GM06990 (cell line): ENCODE measurements at regions not wholly inside any gene's neighbourhood (a gene's known extent, or its start where the extent isn't known, plus 50 kb on each side); places are given as distances from the start of the nearest gene placed in this dataset.
"Not testable (repeated sequence)": the region's sequence is repeated elsewhere in the genome, so short reads cannot be mapped to it uniquely, and the experiment has no call there.

Experiments used
- DNase-seq: peaks from one replicate; pipeline ENCODE4 v3.0.0-alpha.2; 2011; ENCODE audit not compliant: insufficient read length; ENCODE audit errors: extremely low read depth
- H3K27me3 ChIP-seq: replicated peaks from 2 replicates; pipeline ENCODE4 v1.6.0; 2011; ENCODE audit warnings: low read length; ENCODE audit not compliant: control insufficient read depth, insufficient read depth
- H3K36me3 ChIP-seq: 2 replicates; pipeline ENCODE4 v1.5.1; 2011; ENCODE audit warnings: low read length; ENCODE audit not compliant: control insufficient read depth, insufficient read depth
- H3K4me3 ChIP-seq: replicated peaks from 2 replicates; pipeline ENCODE4 v1.5.1; 2011; ENCODE audit warnings: low read depth, mild to moderate bottlenecking, control low read depth, low read length
- TF ChIP-seq, protein P1 (sequence below): IDR thresholded peaks from 2 replicates; pipeline ENCODE4 v1.5.1; 2011; ENCODE audit warnings: low read length, control low read depth, mild to moderate bottlenecking, inconsistent platforms; ENCODE audit not compliant: insufficient read depth, poor library complexity, severe bottlenecking

GRCh38 chrX:140431521-140431920 lies 73.3 kb downstream of the SOX3 start:
- Histone ChIP-seq H3K27me3 (no peaks in the 10 kb centered on the region), H3K36me3 (no peaks in the 10 kb centered on the region), H3K4me3 (no peak overlapping the region)
- no peak for DNase-seq
- TF ChIP-seq, protein P1, sequence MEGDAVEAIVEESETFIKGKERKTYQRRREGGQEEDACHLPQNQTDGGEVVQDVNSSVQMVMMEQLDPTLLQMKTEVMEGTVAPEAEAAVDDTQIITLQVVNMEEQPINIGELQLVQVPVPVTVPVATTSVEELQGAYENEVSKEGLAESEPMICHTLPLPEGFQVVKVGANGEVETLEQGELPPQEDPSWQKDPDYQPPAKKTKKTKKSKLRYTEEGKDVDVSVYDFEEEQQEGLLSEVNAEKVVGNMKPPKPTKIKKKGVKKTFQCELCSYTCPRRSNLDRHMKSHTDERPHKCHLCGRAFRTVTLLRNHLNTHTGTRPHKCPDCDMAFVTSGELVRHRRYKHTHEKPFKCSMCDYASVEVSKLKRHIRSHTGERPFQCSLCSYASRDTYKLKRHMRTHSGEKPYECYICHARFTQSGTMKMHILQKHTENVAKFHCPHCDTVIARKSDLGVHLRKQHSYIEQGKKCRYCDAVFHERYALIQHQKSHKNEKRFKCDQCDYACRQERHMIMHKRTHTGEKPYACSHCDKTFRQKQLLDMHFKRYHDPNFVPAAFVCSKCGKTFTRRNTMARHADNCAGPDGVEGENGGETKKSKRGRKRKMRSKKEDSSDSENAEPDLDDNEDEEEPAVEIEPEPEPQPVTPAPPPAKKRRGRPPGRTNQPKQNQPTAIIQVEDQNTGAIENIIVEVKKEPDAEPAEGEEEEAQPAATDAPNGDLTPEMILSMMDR = no peak

DNA sequence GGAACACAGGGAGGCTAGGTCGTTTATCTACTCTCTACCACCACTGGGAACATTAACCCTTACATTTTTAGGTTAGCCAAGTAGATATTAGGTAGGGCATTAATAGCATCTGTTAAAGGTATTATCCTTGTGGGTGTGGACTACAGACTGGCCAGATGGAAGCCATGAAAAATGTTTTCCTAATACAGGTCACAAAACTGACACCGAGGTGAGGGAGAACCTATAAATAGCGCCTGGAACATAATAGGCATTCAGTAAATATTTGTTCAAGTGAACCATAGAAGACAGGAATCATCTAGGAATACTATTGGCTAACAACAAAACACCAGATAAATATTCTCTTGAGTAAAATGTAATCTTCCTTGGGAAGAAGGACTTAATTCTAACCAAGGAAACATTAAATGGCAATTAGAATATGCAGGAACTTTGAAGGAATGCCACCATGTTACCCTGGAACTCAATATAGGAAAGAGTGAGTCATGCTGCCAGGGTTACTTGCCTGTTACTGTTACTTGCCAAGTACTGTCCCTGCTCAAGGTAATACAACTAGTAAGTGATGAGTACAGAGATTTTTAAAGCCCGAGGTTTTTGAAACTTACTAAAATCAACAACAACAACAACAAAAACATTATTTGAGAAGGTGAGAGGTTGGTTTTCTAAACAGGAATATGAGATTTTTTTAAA lies 79.0 kb downstream of the SOX3 start:
- TF ChIP-seq, protein P1 = no peak
- H3K27me3 ChIP-seq = no peaks in the 10 kb centered on the region
- H3K36me3 ChIP-seq = no peaks in the 10 kb centered on the region
- no peak overlapping the region for H3K4me3 ChIP-seq
- no peak for DNase-seq

DNA sequence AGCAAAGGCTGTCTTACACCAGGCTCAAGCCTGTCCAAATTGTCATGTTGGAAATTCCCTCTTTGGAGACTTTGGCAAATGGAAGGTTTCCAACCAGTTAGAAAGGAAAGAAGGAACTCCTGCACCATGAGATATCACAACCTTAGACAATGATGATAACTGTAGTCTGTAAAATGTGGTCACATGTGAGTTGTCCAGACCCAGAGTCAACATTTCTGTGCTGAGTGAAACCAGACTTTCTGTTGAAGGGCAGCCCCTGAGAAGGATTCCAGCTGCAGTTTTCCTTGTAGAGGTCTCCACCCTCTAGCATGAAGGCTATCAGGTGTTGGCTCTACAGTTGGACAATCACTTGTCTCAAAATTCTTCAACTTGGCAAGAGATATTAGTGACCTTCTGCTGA lies 82.4 kb downstream of the SOX3 start:
- DNase-seq = no peak
- TF ChIP-seq, protein P1 = no peak
- Histone ChIP-seq H3K27me3 (no peaks in the 10 kb centered on the region), H3K4me3 (no peak overlapping the region), H3K36me3 (no peaks in the 10 kb centered on the region)

DNA sequence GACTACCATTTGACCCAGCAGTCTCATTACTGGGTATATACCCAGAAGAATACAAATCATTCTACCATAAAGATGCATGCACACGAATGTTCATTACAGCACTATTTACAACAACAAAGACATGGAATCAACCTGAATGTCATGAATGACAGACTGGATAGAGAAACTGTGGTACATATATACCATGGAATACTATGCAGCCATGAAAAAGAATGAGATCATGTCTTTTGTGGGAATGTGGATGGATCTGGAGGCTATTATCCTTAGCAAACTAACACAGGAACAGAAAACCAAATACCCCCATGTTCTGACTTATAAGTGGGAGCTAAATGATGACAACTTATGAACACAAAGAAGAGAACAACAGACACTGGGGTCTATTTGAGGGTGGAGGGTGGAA lies 102.7 kb downstream of the SOX3 start:
- H3K4me3 ChIP-seq, H3K27me3 ChIP-seq, DNase-seq, H3K36me3 ChIP-seq: not testable (repeated sequence)

- H3K27me3 ChIP-seq, H3K4me3 ChIP-seq, H3K36me3 ChIP-seq, DNase-seq: not testable (repeated sequence)
Observed at GRCh38 chrX:140396326-140396725, 108.5 kb downstream of the SOX3 start.

- Histone ChIP-seq H3K27me3 (no peaks in the 10 kb centered on the region), H3K36me3 (no peaks in the 10 kb centered on the region), H3K4me3 (no peak overlapping the region)
- DNase-seq = no peak
- TF ChIP-seq, protein P1 = no peak
Observed at GRCh38 chrX:140393507-140393906, 111.4 kb downstream of the SOX3 start.

DNA sequence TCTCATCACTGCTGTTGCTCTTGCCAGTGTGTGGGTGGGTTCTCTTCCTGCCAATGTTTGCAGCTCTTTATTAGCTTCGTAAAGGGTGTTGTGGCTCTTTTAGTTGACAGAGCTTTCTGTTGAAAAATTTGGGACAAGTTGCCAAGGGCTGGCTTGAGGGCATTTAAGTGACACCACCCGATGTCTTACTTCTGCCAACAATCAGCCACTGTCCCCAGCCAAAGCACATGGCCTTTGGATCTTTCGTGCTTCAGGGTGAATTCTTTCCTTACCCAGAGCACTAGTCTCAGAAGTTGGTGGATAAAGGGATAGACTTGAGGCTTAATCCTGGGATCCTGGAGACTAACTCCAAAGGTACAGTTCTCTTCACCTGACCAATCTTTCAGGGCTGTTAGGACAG lies 113.6 kb downstream of the SOX3 start:
- H3K27me3 ChIP-seq = no peaks in the 10 kb centered on the region
- no peaks in the 10 kb centered on the region for H3K36me3 ChIP-seq
- H3K4me3 ChIP-seq = no peak overlapping the region
- no peak for DNase-seq
- TF ChIP-seq, protein P1 = no peak
